Type B pancreatic cell (in vitro differentiated cells): ENCODE measurements at regions not wholly inside any gene's neighbourhood (a gene's known extent, or its start where the extent isn't known, plus 50 kb on each side); places are given as distances from the start of the nearest gene placed in this dataset.
"Not testable (repeated sequence)": the region's sequence is repeated elsewhere in the genome, so short reads cannot be mapped to it uniquely, and the experiment has no call there.

Experiments
- DNase-seq: peaks from one replicate; pipeline ENCODE4 v3.0.0; 2021; ENCODE audit warnings: mixed read lengths; ENCODE audit not compliant: unreplicated experiment; ENCODE audit errors: extremely low spot score
- H3K27ac Mint-ChIP-seq: 2 replicates; pipeline ENCODE4 v1.8.0; 2021; ENCODE audit warnings: mild to moderate bottlenecking, mixed read lengths
- H3K27me3 Mint-ChIP-seq: 2 replicates; pipeline ENCODE4 v1.8.0; 2021; ENCODE audit warnings: mixed read lengths
- H3K36me3 Mint-ChIP-seq: 2 replicates; pipeline ENCODE4 v1.8.0; 2021; ENCODE audit warnings: mixed read lengths
- H3K4me1 Mint-ChIP-seq: one replicate; pipeline ENCODE4 v1.8.0; 2021; ENCODE audit warnings: mixed read lengths; ENCODE audit not compliant: unreplicated experiment
- H3K4me3 Mint-ChIP-seq: 2 replicates; pipeline ENCODE4 v1.8.0; 2021; ENCODE audit warnings: mild to moderate bottlenecking, mixed read lengths
- H3K9me3 Mint-ChIP-seq: 2 replicates; pipeline ENCODE4 v1.8.0; 2021; ENCODE audit warnings: mixed read lengths
- TF ChIP-seq, protein P1 (sequence below): fragments of 200-600 bp; sonication (generic); conservative IDR thresholded peaks from 2 replicates; pipeline ENCODE4 v1.5.0; 2021; ENCODE audit warnings: antibody characterized with exemption, mild to moderate bottlenecking

DNA sequence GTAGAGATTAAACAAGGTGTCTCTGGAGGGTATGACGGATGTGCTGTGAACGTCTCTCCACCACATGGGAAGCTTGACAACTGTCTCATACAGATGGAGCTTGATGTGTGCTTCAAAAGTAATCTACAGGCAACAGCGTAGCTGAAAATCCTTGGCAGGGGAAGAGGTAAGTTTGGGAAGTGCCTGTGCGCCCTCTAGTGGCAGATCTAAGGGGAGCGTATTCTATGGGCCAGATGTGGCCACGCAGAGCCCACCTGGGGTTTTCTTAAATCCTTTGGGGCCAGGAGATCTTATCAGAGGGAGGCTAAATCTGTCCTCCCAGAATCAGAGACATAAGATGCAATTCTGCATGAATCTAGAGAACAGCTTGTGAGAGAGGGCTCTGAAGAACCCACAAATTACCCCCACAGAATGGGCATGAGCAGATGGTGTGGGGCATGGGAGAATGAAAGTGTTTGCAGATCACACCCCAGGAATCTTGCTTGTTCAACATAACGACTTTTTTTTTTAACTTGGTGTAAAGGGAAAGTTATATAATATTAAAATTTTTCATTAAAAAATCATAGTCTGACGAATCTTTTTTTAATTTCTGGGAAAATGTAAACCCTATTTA lies 91.2 kb upstream of the MPP7 start:
- Mint-ChIP-seq H3K4me1 (no peaks in the 10 kb centered on the region), H3K27me3 (peaks cover 9% of the 10 kb centered on the region), H3K27ac (no peak overlapping the region), H3K36me3 (no peaks in the 10 kb centered on the region), H3K9me3 (no peaks in the 10 kb centered on the region), H3K4me3 (no peak overlapping the region)
- TF ChIP-seq, protein P1, sequence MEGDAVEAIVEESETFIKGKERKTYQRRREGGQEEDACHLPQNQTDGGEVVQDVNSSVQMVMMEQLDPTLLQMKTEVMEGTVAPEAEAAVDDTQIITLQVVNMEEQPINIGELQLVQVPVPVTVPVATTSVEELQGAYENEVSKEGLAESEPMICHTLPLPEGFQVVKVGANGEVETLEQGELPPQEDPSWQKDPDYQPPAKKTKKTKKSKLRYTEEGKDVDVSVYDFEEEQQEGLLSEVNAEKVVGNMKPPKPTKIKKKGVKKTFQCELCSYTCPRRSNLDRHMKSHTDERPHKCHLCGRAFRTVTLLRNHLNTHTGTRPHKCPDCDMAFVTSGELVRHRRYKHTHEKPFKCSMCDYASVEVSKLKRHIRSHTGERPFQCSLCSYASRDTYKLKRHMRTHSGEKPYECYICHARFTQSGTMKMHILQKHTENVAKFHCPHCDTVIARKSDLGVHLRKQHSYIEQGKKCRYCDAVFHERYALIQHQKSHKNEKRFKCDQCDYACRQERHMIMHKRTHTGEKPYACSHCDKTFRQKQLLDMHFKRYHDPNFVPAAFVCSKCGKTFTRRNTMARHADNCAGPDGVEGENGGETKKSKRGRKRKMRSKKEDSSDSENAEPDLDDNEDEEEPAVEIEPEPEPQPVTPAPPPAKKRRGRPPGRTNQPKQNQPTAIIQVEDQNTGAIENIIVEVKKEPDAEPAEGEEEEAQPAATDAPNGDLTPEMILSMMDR, result peak; percentile 97
- peak; percentile 72 for DNase-seq

DNA sequence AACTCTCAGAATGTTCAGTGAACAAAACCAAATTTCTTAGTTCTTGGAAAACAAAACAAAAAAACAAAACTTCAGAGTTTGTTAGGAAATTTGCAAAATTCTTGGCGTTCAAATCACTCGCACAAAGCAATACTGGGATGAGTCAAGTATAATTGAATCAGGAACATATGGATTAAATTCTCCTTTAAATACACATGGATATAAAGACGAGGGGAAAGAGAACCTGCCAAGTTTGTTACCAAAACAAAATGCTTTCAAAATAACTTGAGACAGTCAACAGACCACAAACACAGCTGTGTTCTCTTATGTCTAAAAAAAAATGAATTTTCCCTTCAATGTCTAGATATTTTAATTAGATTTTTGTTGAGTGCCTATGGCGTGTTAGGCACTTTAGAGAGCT lies 93.5 kb upstream of the MPP7 start:
- Mint-ChIP-seq H3K4me1 (peaks cover 6% of the 10 kb centered on the region), H3K27ac (no peak overlapping the region), H3K4me3 (no peak overlapping the region), H3K36me3 (no peaks in the 10 kb centered on the region), H3K27me3 (peaks cover 10% of the 10 kb centered on the region), H3K9me3 (no peaks in the 10 kb centered on the region)
- TF ChIP-seq, protein P1, result no peak
- no peak for DNase-seq

GRCh38 chr10:28397229-28397628 lies 94.4 kb upstream of the MPP7 start:
- TF ChIP-seq, protein P1, result no peak
- Mint-ChIP-seq H3K27ac (no peak overlapping the region), H3K27me3 (peaks cover 13% of the 10 kb centered on the region), H3K36me3 (no peaks in the 10 kb centered on the region), H3K4me3 (no peak overlapping the region), H3K9me3 (no peaks in the 10 kb centered on the region), H3K4me1 (peaks cover 6% of the 10 kb centered on the region)
- DNase-seq, result no peak

- peak overlapping the region; percentile 54 for H3K27ac Mint-ChIP-seq
- H3K9me3 Mint-ChIP-seq, result no peaks in the 10 kb centered on the region
- H3K36me3 Mint-ChIP-seq, result no peaks in the 10 kb centered on the region
- DNase-seq, result no peak
- TF ChIP-seq, protein P1, result no peak
- H3K4me1 Mint-ChIP-seq, result peaks cover 6% of the 10 kb centered on the region
- no peak overlapping the region for H3K4me3 Mint-ChIP-seq
- peaks cover 8% of the 10 kb centered on the region for H3K27me3 Mint-ChIP-seq
Observed at GRCh38 chr10:28400176-28400575, 97.3 kb upstream of the MPP7 start.

GRCh38 chr10:28400681-28401080 lies 97.8 kb upstream of the MPP7 start:
- H3K27ac Mint-ChIP-seq, result no peak overlapping the region
- peaks cover 4% of the 10 kb centered on the region for H3K27me3 Mint-ChIP-seq
- DNase-seq, result no peak
- no peaks in the 10 kb centered on the region for H3K9me3 Mint-ChIP-seq
- peaks cover 6% of the 10 kb centered on the region for H3K4me1 Mint-ChIP-seq
- no peak overlapping the region for H3K4me3 Mint-ChIP-seq
- TF ChIP-seq, protein P1, result no peak
- no peaks in the 10 kb centered on the region for H3K36me3 Mint-ChIP-seq

DNA sequence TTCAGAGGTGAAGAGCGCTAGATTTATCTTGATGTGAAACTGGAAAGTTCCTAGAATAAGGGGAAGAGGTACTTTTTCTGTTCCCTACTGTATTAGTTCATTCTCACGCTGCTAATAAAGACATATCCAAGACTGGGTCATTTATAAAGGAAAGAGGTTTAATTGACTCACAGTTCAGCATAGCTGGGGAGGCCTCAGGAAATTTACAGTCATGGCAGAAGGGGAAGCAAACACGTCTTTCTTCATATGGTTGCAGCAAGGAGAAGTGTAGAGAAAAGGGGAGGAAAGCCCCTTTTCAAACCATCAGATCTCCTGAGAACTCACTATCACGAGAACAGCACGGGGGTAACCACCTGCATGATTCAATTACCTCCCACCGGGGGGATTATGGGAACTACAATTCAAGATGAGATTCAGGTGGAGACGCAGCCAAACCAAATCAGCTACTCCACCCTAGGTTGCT lies 99.8 kb upstream of the MPP7 start:
- not testable (repeated sequence) for H3K4me3 Mint-ChIP-seq, H3K27me3 Mint-ChIP-seq, DNase-seq, H3K27ac Mint-ChIP-seq, H3K4me1 Mint-ChIP-seq, H3K36me3 Mint-ChIP-seq, H3K9me3 Mint-ChIP-seq
